GM21381 (cell line): ENCODE measurements at regions not wholly inside any gene's neighbourhood (a gene's known extent, or its start where the extent isn't known, plus 50 kb on each side); places are given as distances from the start of the nearest gene placed in this dataset.
"Not testable (repeated sequence)": the region's sequence is repeated elsewhere in the genome, so short reads cannot be mapped to it uniquely, and the experiment has no call there.

ENCODE experiments used
- ATAC-seq: cut with Tn5 transposase; IDR thresholded peaks from one replicate; pipeline ENCODE4 v1.9.1; 2021; ENCODE audit warnings: mild to moderate bottlenecking, moderate library complexity; ENCODE audit not compliant: unreplicated experiment

DNA sequence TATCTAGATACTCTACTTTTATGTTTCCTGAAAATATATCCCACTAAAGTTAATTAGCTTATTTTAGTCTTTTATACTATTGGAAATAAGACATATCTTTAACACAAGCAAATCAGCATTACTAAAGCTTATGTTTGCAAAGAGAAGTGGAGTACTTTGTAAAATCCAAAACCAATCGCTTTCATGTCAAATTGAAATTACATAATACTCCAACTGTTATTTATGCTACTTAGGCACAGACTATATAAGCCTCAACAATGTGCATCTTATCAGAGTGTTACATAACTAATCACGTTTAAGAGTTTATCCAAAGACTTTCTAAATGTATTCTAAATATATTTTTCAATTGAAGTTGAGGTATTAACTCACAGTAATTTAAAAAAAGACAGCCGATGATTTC is 200.0 kb downstream of the PCDH20 start:
- no peak for ATAC-seq

DNA sequence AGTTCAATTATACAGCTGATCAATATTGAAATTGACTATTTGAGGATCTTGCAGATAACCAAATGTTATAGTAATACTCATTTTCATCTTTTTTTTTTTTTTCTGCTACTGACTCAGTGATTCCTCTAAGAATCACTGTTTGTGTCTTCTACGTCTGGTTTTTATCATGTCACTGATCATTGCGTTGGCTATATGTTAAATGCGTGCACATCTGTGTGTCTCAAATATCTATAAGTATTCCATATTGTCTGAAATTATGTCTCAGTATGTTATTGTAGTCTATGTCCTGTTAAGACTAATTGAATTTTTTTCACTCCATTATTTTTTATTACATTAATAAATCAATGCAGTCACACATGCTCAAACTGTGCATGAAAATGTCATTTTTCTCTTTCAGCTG is 200.5 kb downstream of the PCDH20 start:
- ATAC-seq: no peak

DNA sequence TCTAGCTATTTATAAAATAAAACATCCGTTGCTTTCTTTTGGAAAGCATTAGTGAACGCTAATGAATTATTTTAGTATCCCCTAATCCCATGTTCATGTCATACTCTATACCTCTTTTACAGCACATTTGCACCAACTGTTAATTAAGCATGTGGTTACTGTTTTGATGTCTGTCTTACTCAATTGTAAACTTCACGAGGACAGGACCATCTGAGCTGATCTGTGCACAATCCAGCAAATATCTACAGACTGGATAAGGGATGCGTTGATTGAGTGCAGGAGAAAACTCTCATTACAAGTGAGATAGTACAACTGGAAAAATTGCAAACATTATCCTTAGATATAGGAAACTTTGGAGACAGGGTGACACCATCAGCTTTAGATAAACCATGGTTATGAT is 201.1 kb downstream of the PCDH20 start:
- ATAC-seq: no peak

DNA sequence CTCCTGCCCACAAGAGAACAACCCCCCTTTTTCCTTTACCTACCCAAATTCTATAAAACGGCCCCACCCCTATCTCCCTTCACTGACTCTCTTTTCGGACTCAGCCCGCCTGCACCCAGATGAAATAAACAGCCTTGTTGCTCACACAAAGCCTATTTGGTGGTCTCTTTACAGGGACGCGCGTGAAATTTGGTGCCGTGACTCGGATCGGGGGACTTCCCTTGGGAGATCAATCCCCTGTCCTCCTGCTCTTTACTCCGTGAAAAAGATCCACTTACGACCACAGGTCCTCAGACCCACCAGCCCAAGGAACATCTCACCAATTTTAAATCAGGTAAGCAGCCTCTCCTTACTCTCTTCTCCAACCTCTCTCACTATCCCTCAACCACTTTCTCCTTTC is 209.8 kb downstream of the PCDH20 start:
- ATAC-seq: not testable (repeated sequence)

DNA sequence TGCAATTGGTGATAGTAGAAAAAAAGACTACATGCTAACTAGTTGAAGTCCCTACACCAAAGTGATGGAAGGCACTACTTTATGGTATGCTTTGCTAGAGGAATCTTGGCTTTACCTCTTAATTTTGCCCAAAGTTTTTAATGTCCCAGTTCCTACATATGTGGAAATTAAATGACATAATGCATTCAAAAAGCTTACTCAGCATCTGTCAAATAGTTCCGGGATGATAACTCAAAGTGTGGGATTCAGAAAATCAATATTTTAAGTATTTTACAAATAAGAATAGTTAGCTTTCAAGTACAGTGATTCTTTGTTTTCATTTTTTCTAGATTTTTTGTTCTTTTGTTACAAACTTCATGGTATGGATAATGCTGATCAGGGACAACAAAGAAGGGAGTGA is 211.6 kb downstream of the PCDH20 start:
- no peak for ATAC-seq

DNA sequence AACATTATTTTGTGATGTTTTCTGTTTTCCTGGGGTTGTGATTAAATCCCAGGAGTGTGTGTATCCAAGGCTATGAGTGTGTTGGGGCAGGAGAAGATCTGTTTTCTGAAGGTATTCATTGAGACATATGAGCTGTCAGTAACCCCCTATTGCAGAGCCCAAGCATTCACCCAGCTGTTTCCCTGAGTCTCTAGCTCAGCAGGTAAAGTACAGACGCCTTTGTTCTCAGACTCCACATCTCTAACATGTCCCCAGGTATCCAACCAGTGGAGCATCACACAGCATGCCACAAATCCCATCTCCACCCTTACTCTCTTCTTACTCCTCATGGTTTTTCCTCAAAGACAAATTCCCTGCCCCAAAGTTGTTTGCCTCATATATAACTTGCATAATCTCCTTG is 213.6 kb downstream of the PCDH20 start:
- no peak for ATAC-seq

DNA sequence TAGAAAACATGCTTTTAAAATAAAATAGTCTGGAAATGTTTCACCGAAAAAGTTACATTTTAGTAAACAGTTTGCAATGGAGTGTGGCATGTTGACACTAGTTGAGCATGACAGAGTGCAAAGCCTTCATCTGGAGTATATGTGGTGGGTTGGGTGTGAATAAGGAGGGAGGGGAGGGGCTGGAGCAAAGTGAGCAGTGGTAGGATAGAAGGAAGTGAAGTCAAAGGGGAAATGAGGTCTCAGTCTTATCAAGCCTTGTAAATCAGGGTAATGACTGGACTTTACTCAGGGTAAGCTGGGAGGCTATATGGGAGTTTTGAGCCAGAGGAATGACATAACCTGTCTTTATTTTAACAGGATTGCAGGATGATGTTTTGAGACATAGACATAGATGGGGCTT is 222.8 kb downstream of the PCDH20 start:
- ATAC-seq: no peak

DNA sequence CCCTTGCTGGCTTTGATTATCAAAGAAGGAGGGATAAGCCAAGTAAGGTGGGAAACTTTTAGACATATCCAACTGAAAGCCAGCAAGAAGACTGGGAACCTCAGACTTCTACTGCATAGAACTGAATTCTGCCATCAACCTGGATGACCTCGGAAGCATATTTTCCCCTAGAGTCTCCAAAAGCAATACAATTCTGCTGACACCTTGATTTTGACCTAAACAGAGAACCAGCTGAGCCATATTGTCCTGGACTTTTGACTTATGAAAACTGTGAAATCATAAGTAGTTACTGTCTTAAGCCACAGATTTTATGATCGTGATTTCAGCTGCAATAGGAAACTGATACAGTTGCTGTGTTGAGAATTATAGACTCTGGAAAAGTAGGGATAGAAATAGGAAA is 227.6 kb downstream of the PCDH20 start:
- ATAC-seq: no peak

DNA sequence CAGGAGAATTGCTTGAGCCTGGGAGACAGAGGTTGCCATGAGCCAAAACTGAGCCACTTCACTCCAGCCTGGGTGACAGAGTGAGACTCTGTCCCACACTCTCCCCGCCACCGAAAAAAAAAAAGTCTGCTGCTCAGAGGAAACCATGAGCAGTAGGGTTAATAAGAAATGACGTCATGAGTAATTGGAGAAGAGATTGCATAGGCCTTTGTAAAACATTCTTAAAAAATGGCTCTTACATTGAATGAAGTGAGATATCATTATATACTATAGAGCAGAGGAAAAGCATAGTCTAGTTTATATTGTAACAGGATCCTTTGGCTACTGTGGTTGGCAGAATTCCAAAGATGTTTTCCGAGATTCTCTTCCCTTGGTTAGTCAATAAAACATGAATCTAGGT is 228.2 kb downstream of the PCDH20 start:
- ATAC-seq: no peak

DNA sequence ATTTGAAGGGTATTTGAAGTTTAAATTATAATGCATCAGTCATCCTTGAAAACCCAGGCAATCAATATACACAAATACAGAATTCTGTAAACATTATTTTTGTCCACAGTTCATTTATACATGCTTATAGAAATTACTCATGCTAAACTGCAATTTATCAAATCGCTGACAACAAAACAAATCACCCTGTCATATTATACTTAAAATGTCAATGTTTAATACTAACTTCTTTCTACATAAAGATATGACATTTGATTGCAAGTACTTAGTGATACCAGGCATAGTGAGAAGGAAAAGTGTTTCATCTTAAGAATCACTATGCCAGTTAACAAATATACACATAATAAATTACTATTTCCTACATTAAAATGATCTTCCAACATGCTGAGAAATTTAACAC is 232.0 kb downstream of the PCDH20 start:
- no peak for ATAC-seq

DNA sequence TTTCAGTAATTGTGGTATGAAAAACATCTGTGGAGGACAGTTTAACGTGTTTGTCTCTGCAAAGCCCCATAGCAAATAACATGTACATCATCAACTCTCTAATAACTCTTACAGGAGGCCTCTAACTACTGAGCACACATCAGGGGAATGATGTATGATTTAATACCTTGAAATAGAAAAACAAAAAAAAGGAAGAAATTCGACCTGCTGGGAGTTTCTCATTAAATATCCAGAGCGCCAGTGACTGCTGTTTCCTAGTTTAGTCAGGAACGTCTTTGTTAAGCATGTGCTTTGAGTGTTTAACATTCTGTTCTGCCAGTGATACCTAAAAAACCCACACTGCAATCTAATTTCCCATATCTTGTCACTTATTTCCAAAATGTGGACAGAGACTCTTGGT is 235.4 kb downstream of the PCDH20 start:
- ATAC-seq: no peak

DNA sequence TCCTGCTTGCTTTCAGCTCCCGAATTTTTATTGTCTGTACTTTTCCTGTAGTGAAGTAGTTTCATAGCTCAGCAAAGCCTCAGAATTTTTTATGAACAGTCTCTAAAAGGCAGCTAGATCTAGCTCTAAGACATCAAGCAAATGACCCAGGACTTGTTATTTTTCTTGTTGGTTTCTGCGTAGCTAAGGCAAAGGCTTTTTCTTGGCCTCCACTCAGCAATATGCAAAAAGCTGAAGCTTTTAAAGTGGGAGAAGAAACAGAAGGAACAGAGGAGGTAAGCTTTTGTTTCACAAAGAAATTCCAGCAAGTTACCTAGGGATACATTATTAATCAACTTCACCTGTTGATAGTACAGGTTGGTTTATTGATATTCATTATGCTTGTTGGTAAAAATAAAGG is 235.9 kb downstream of the PCDH20 start:
- no peak for ATAC-seq

DNA sequence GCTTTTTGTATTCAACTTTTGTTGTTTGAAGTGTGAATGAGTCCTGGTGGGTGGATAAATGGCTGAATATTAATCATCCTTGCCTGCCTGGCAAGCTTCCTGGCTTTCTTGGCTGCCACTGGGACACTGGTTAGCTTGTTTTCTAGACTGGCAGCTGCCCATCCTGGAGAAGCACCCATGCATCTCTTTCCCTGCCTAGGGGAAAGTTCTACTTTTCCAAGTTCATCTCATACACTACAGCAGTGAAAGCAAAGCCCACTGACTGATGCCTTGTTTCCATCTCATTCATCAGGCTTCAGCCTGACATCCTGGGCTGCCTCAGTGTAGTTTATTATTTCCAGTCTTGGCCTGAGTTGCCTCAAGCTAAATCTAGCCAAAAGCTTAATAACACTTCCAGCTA is 244.8 kb downstream of the PCDH20 start:
- ATAC-seq: no peak

DNA sequence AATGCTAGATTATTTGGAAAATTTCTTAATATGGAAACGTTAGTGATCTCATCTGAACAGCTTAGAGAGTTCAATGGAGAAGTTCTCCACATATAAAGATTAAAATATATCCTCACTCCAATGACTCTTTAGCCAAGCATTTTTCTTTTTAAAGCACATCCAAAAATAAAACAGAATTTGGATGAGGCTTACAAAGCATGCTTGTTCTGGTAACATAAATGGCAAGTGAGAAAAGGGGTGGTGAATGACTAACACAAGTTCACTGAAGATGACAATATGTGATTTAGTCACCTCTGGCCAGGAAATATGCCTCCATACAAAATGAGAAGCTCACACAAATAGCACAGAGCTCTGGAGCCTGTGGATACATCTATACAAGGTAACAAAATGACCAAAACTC is 253.0 kb downstream of the PCDH20 start:
- ATAC-seq: no peak

DNA sequence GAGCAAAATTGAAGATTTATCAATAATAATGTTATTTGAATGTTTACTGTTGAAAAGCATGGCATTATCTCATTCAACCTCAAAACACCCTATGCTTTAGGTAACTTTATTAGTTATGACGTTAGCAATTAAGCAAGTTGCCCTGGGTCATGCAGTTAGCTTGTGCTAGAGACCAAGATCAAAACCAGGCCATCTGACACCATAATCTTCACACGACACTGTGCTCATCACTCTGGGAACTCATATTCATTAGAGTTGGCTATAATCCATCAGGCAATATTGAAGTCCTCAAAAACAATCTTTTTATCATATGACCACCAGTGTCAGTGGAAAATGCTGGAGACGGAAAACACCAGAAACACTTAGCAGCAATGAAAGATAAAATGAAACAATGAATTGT is 253.5 kb downstream of the PCDH20 start:
- ATAC-seq: no peak

DNA sequence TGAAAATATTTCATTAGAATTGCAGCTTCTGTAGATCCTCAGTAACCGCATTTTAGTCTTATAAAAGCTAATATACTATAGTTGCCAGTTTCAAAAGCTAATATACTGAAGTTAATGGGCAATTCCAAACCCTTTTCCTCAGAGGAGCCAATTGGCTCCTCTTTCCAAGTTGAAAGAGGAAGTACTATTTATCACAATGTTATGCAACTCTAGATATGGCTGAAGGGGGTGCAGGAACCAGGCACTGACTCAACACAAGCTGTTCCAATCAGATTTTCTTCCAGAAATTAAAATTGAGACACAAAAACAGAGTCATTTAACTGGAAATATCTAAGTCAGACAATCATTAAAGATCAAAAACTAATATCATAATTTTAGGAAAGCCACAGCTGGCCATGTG is 258.9 kb downstream of the PCDH20 start:
- ATAC-seq: no peak

DNA sequence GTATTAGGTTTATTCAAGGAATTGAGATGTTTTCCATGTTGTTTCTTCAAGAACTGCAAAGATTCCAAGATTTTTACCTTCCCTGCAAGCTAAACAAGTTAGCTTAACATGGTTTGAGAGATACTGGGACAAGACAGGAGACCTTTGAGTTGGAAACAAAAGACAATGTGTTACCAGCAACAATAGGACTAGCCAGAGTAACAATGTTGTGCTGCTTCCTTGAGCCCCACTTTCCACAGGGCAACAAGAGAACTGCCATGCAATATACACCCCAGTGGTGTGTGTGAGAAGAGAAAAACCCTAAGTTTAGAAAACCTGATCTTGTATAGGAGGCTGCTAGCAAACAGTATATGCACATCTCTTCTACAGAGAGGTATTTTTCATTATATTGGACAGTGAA is 264.6 kb downstream of the PCDH20 start:
- ATAC-seq: no peak

DNA sequence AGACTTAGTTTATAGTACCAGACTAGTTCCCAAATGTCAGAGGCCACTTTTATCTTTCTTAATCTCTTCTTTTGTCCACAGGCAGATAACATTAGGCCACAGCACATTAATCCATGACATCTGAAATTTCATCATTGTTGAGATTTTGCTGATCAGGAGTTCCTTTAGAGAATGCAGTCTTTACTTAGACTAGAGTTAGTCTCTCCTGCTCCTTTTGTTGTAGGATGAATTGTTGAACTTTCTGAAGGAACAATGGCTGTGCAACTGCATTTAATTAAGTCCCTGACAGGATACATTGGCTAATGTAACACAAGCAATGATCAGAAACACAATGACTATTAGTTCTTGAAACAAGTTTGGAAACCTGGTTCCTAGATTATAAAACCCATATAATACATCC is 266.3 kb downstream of the PCDH20 start:
- ATAC-seq: no peak

DNA sequence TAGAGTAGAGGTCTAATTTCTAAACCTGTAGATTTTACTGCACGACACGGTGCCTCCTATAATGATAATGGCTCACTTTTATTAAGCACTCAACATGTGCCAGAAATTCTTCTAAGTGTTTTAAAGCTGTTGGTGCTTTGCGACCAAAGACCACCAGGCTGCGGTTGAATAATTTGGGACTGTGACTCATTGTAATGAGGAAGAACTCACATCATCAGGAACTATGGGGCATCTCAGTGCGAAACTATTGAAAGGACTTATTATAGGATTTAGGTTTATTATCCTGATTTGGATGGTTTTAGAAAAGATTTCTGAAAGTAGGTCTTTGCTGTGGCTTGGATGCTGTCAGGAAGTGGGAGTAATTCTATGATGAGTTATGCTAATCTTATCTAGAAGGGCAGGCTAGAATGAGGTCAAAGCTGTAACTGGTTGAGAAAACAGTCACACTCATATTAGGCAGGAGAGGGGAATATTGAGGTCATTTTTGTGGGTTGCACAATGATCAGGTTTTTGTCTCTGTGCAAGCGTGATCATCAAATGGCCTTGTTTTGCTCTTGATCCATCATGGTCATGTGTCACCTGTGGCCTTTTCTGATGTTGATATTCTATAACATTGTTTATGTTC is 266.8 kb downstream of the PCDH20 start:
- no peak for ATAC-seq

DNA sequence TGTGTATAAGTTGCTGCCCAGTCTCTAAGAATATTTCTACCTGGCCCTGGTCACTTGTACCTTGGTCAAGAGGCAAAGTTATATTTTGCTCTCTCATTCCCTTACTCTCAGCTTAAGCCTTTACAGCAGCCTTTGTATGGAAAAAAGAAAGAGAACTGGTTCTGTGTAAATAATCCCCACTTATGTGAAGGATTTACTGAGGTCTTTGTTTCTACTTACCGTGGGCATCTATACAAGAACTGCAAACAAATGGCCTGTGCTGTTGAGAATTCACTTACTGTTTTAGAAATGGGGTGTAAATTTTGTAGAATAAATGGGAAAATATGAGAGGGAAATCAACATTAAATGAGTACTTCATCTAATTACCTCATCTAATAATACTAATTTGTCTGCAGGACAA is 267.4 kb downstream of the PCDH20 start:
- no peak for ATAC-seq

DNA sequence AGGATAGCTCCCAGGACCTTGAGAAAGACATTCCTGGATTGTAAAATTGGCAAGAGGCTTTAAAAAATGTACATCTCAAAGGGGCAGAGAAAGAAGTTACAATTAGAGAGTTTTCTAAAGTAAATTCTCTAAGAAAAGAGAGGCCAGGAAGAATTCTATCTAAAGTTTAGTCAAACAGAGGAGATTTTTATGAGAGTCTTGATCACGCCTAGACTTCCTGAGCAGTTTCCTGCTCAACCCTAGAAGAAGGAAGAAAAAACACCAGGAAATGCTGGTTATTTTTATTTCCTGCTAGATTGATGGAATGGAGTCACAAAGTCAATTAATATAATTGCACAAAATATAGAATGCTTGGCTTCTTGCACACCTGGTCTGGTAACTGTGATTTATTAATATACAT is 269.1 kb downstream of the PCDH20 start:
- ATAC-seq: no peak

DNA sequence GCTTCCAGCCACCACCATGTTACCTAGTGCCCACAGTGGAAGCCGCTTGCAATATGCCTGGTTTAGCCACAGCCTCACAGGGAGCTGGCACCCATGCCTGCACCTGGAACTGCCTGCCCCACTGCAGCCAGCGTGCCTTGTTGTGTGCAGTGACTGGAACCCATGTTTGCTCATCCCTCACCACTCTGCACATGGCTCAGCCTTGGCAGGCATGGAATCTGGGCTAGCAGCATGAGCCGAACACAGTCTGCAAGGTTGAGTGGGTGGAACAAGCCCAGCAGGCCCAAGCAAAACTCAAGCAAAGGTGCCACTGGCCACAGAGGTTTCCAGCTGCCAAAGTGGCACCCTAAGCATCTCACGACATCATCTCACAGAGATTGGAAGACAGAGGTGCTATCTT is 269.5 kb downstream of the PCDH20 start:
- ATAC-seq: no peak

DNA sequence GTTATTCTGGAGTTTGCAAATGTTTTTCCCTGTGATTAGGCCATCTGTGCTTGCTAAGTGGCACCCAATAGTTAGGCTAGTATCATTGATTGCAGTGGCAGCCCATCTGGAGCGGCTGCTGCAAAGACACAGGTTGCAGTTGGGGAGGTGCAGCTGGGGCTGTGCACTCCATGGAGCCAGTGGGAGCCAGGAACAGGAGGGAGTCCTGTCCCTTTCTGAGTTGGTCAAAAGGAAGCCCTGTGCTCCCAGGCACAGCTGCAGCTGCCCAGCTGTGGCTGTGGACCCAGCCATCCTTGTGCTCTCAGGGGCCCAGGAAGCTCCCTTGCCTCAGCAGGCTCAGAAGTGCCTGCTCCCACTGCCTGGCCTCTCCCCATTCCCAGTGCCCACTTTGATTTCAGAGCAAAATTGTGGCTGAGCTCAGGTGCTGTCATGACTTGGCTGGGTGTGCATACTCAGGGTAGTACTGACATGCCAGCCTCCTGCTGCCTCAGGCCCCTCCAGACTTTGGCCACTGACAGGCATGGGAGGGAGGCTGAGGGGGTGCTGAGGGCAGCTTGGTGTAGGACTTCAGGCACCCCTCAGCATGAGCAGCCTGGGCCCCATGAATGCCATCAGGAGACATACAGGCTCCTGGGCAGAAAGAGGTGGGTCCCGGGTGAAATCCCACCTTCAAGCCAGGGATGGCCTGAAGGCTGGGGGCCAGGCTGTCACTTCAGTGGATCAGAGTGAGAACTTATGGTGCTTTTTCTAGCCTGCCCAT is 270.6 kb downstream of the PCDH20 start:
- no peak for ATAC-seq
